ENCODE measurements at regions not wholly inside any gene's neighbourhood (a gene's known extent, or its start where the extent isn't known, plus 50 kb on each side); places are given as distances from the start of the nearest gene placed in this dataset.

GRCh38 chr5:8765886-8766285 lies 780.0 kb downstream of the SEMA5A start:
- BruUV-seq (replicated peaks): no TSS peak

GRCh38 chr5:8766448-8766847 lies 779.4 kb downstream of the SEMA5A start:
- H3K4me3 ChIP-seq (ENCODE audit: low read depth, low read length, poor library complexity, severe bottlenecking): no peak overlapping the region
- no peak overlapping the region for H2AFZ ChIP-seq (ENCODE audit: low read length)
- no peaks in the 10 kb centered on the region for H3K9me3 ChIP-seq (ENCODE audit: low read length)
- ChIA-PET CTCF (ENCODE audit: unreplicated experiment) (no interaction called here), POLR2A (interaction anchor here (0.8 kb wide), 1 partner anchor 146 kb away, joined by 3 read pairs; no protein-coding TSS in a partner anchor)
- H4K20me1 ChIP-seq (ENCODE audit: insufficient read depth, low read length): no peaks in the 10 kb centered on the region
- TF ChIP-seq CTCF (conservative IDR thresholded peaks at IDR 0.05; ENCODE audit: low read length) (no peak), EZH2phosphoT487 (IDR thresholded peaks at IDR 0.05; ENCODE audit: borderline replicate concordance, low read depth, low read length) (no peak)
- BruUV-seq (replicated peaks): no TSS peak
- H3K9me2 ChIP-seq (ENCODE audit: insufficient read depth, low read length): no peaks in the 10 kb centered on the region
- DNase-seq (ENCODE audit: low spot score): no peak
- intact Hi-C loops (cut with micrococcal nuclease; ENCODE audit: unreplicated experiment): no loop called here
- no peaks in the 10 kb centered on the region for H3K4me1 ChIP-seq (ENCODE audit: insufficient read depth, low read length, poor library complexity, severe bottlenecking)
- no peaks in the 10 kb centered on the region for H3K36me3 ChIP-seq (ENCODE audit: insufficient read depth, low read length)
- H3K4me2 ChIP-seq (ENCODE audit: low read length): no peak overlapping the region
- no peak overlapping the region for H3K27ac ChIP-seq (ENCODE audit: low read depth, low read length, poor library complexity, severe bottlenecking)
- H3K79me2 ChIP-seq (ENCODE audit: insufficient read depth, low read depth, low read length): no peaks in the 10 kb centered on the region

More at GRCh38 chr5:8765886-8766285, 780.0 kb downstream of the SEMA5A start:
- Histone ChIP-seq H3K4me3 (ENCODE audit: low read depth, low read length, poor library complexity, severe bottlenecking) (no peak overlapping the region), H3K36me3 (ENCODE audit: insufficient read depth, low read length) (no peaks in the 10 kb centered on the region), H3K9me3 (ENCODE audit: low read length) (no peaks in the 10 kb centered on the region), H3K9me2 (ENCODE audit: insufficient read depth, low read length) (no peaks in the 10 kb centered on the region), H3K4me2 (ENCODE audit: low read length) (no peak overlapping the region), H3K4me1 (ENCODE audit: insufficient read depth, low read length, poor library complexity, severe bottlenecking) (no peaks in the 10 kb centered on the region), H2AFZ (ENCODE audit: low read length) (no peak overlapping the region), H4K20me1 (ENCODE audit: insufficient read depth, low read length) (no peaks in the 10 kb centered on the region), H3K27ac (ENCODE audit: low read depth, low read length, poor library complexity, severe bottlenecking) (no peak overlapping the region), H3K79me2 (ENCODE audit: insufficient read depth, low read depth, low read length) (no peaks in the 10 kb centered on the region)
- TF ChIP-seq EZH2phosphoT487 (IDR thresholded peaks at IDR 0.05; ENCODE audit: borderline replicate concordance, low read depth, low read length): no peak
- TF ChIP-seq CTCF (conservative IDR thresholded peaks at IDR 0.05; ENCODE audit: low read length): no peak
- ChIA-PET POLR2A (no interaction called here), CTCF (ENCODE audit: unreplicated experiment) (no interaction called here)
- intact Hi-C loops (cut with micrococcal nuclease; ENCODE audit: unreplicated experiment): no loop called here
- no peak for DNase-seq (ENCODE audit: low spot score)

GRCh38 chr5:8767111-8767510 lies 778.8 kb downstream of the SEMA5A start:
- CTCF ChIA-PET (ENCODE audit: unreplicated experiment): no interaction called here
- no TSS peak for BruUV-seq (replicated peaks)
- POLR2A ChIA-PET: interaction anchor here (0.6 to 0.8 kb wide), 3 partner anchors 147 to 1527 kb away, joined by 3 read pairs; no protein-coding TSS in a partner anchor
- Histone ChIP-seq H3K79me2 (ENCODE audit: insufficient read depth, low read depth, low read length) (no peaks in the 10 kb centered on the region), H2AFZ (ENCODE audit: low read length) (no peak overlapping the region), H4K20me1 (ENCODE audit: insufficient read depth, low read length) (no peaks in the 10 kb centered on the region), H3K4me3 (ENCODE audit: low read depth, low read length, poor library complexity, severe bottlenecking) (no peak overlapping the region), H3K9me3 (ENCODE audit: low read length) (no peaks in the 10 kb centered on the region), H3K36me3 (ENCODE audit: insufficient read depth, low read length) (no peaks in the 10 kb centered on the region), H3K27ac (ENCODE audit: low read depth, low read length, poor library complexity, severe bottlenecking) (no peak overlapping the region), H3K4me1 (ENCODE audit: insufficient read depth, low read length, poor library complexity, severe bottlenecking) (no peaks in the 10 kb centered on the region), H3K9me2 (ENCODE audit: insufficient read depth, low read length) (no peaks in the 10 kb centered on the region), H3K4me2 (ENCODE audit: low read length) (no peak overlapping the region)
- TF ChIP-seq EZH2phosphoT487 (IDR thresholded peaks at IDR 0.05; ENCODE audit: borderline replicate concordance, low read depth, low read length) (no peak), CTCF (conservative IDR thresholded peaks at IDR 0.05; ENCODE audit: low read length) (no peak)
- DNase-seq (ENCODE audit: low spot score): no peak
- intact Hi-C loops (cut with micrococcal nuclease; ENCODE audit: unreplicated experiment): no loop called here
